A673 (cell line): ENCODE measurements at regions not wholly inside any gene's neighbourhood (a gene's known extent, or its start where the extent isn't known, plus 50 kb on each side); places are given as distances from the start of the nearest gene placed in this dataset.

Experiments used
- BruUV-seq: library from RNA; stranded (reverse); fragments of 400-500 nt; replicated peaks from 2 replicates; lab custom pipeline; 2021; lab: Mats Ljungman, UMichigan
- CTCF ChIA-PET: fragments of 300-600 bp; sonication (Branson Sonifier 250); formaldehyde crosslinking; loops from one replicate; lab custom pipeline; 2022; ENCODE audit warnings: antibody characterized with exemption; lab: Charles Lee
- POLR2A ChIA-PET: fragments of 300-600 bp; sonication (Branson Sonifier 250); formaldehyde crosslinking; loops from one replicate; lab custom pipeline; 2022; ENCODE audit warnings: antibody characterized with exemption; ENCODE audit not compliant: low non-redundant PET; lab: Charles Lee
- DNase-seq: peaks from one replicate; pipeline ENCODE4 v3.0.0-alpha.2; 2015; ENCODE audit warnings: low spot score
- H3K27ac ChIP-seq: fragments of 200-600 bp; sonication (generic); 2 replicates; pipeline ENCODE4 v1.5.1; 2016; ENCODE audit warnings: mixed run types, low read depth, mild to moderate bottlenecking, mixed read lengths, antibody characterized with exemption, low read length; ENCODE audit not compliant: poor library complexity, severe bottlenecking
- H3K27me3 ChIP-seq: fragments of 200-600 bp; sonication (generic); replicated peaks from 2 replicates; pipeline ENCODE4 v1.6.1; 2017; ENCODE audit warnings: mixed run types, low read depth, mild to moderate bottlenecking, mixed read lengths, antibody characterized with exemption, low read length; ENCODE audit not compliant: insufficient read depth, poor library complexity
- H3K36me3 ChIP-seq: fragments of 200-600 bp; sonication (generic); 2 replicates; pipeline ENCODE4 v1.6.1; 2016; ENCODE audit warnings: mixed run types, mild to moderate bottlenecking, mixed read lengths, antibody characterized with exemption, low read length; ENCODE audit not compliant: insufficient read depth, poor library complexity, severe bottlenecking
- H3K4me1 ChIP-seq: fragments of 200-600 bp; sonication (generic); 2 replicates; pipeline ENCODE4 v1.6.1; 2017; ENCODE audit warnings: mixed run types, mild to moderate bottlenecking, mixed read lengths, antibody characterized with exemption, low read length; ENCODE audit not compliant: insufficient read depth, poor library complexity, severe bottlenecking
- H3K4me3 ChIP-seq: fragments of 200-600 bp; sonication (generic); 2 replicates; pipeline ENCODE4 v1.5.1; 2016; ENCODE audit warnings: low read depth, mixed run types, mild to moderate bottlenecking, mixed read lengths, low read length; ENCODE audit not compliant: poor library complexity, severe bottlenecking
- H3K9me3 ChIP-seq: fragments of 200-600 bp; sonication (generic); 2 replicates; pipeline ENCODE4 v1.6.1; 2016; ENCODE audit warnings: mixed run types, low read depth, mild to moderate bottlenecking, mixed read lengths, antibody characterized with exemption, low read length; ENCODE audit not compliant: poor library complexity, severe bottlenecking
- CTCF ChIP-seq: fragments of 300-800, 200-600 bp; sonication (generic); conservative IDR thresholded peaks from 2 replicates; pipeline ENCODE4 v1.5.1; 2017; ENCODE audit warnings: low read depth, mild to moderate bottlenecking, antibody characterized with exemption, low read length, moderate library complexity, mixed read lengths
- EZH2 ChIP-seq: fragments of 200-600 bp; sonication (generic); IDR thresholded peaks from 2 replicates; pipeline ENCODE4 v1.6.1; 2017; ENCODE audit warnings: borderline replicate concordance, low read depth, mild to moderate bottlenecking, mixed read lengths, antibody characterized with exemption, low read length; ENCODE audit not compliant: poor library complexity, severe bottlenecking
- intact Hi-C: fragments of 100-400 bp; cut with micrococcal nuclease; formaldehyde crosslinking; loops from one replicate; pipeline ENCODE4 v1.10.0; 2022; ENCODE audit not compliant: unreplicated experiment

- intact Hi-C loops, result no loop called here
- DNase-seq, result no peak
- H3K27ac ChIP-seq, result no peak overlapping the region
- ChIA-PET CTCF (no interaction called here), POLR2A (no interaction called here)
- no peaks in the 10 kb centered on the region for H3K9me3 ChIP-seq
- no peaks in the 10 kb centered on the region for H3K36me3 ChIP-seq
- no TSS peak for BruUV-seq
- no peaks in the 10 kb centered on the region for H3K4me1 ChIP-seq
- no peak overlapping the region for H3K4me3 ChIP-seq
- TF ChIP-seq EZH2, result no peak
- TF ChIP-seq CTCF, result no peak
- H3K27me3 ChIP-seq, result peaks cover 94% of the 10 kb centered on the region
These were observed 144.7 kb downstream of the ENGASE start for GRCh38 chr17:79219208-79219935.

- TF ChIP-seq EZH2 (no peak), CTCF (no peak)
- Histone ChIP-seq H3K27me3 (peaks cover 94% of the 10 kb centered on the region), H3K36me3 (no peaks in the 10 kb centered on the region), H3K9me3 (no peaks in the 10 kb centered on the region), H3K27ac (no peak overlapping the region), H3K4me3 (no peak overlapping the region), H3K4me1 (no peaks in the 10 kb centered on the region)
- DNase-seq, result no peak
- ChIA-PET POLR2A (no interaction called here), CTCF (no interaction called here)
- no TSS peak for BruUV-seq
- intact Hi-C loops, result no loop called here
These were observed 144.2 kb downstream of the ENGASE start for GRCh38 chr17:79218825-79219200.

- ChIA-PET POLR2A (no interaction called here), CTCF (no interaction called here)
- Histone ChIP-seq H3K36me3 (no peaks in the 10 kb centered on the region), H3K27ac (no peak overlapping the region), H3K4me3 (no peak overlapping the region), H3K9me3 (no peaks in the 10 kb centered on the region), H3K27me3 (peaks cover 94% of the 10 kb centered on the region), H3K4me1 (no peaks in the 10 kb centered on the region)
- no peak for DNase-seq
- no peak for TF ChIP-seq EZH2
- no peak for TF ChIP-seq CTCF
- intact Hi-C loops, result no loop called here
- BruUV-seq, result no TSS peak
These were observed 143.7 kb downstream of the ENGASE start for GRCh38 chr17:79218175-79218824.
